GM18507 (cell line): ENCODE measurements at regions not wholly inside any gene's neighbourhood (a gene's known extent, or its start where the extent isn't known, plus 50 kb on each side); places are given as distances from the start of the nearest gene placed in this dataset.
"Not testable (repeated sequence)": the region's sequence is repeated elsewhere in the genome, so short reads cannot be mapped to it uniquely, and the experiment has no call there.

Source experiments
- DNase-seq: peaks from one replicate; pipeline ENCODE4 v3.0.0; 2011; ENCODE audit warnings: low read depth; ENCODE audit not compliant: insufficient read length; ENCODE audit errors: extremely low spot score
- FAIRE-seq: peaks from 2 replicates; lab custom pipeline; 2011; peaks lifted over from hg19 to GRCh38; lab: Jason Lieb, UNC

- DNase-seq (no peak), FAIRE-seq (no peak)
These were observed 580.3 kb upstream of the TMEFF2 start for GRCh38 chr2:192775011-192775410.

DNA sequence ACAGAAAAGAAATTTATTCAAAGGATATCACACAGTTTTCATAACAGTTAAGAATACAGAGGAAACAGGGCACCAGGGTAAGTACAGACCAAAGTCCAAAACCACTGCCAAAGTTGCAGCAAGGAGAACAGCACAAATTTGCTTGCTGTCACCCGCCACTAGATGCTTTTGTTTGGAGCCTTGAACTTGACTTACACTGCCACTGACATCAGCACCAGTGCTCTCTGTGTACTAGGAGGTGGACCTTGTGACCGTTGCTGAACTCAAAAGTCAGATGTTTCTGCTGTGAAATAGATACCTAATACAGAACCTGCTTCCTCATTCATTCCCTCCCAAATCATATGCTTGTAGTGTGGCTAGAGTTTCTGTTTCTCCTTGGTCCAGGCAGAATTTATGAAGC is 578.3 kb upstream of the TMEFF2 start:
- FAIRE-seq (no peak), DNase-seq (no peak)

- FAIRE-seq = no peak
- no peak for DNase-seq
These were observed 555.0 kb upstream of the TMEFF2 start for GRCh38 chr2:192749611-192750200.

DNA sequence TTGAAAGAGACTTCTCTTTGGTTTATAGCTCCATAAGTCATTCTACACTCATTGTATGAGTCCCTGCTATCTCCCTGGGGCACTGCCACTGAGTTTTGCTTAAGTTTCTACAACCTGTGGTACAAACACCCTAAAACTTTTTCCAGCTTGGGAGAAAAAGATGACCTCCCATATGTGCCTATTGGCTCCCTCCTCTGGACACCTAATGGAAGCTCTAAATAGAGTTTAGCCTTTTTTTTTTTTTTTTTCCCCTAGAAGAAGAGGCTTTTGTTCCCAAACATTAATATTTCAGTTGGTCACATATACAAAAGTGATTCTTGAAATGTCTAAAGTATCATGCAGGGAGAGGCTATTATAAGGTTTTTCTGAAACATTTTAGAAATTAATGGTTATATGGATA is 547.2 kb upstream of the TMEFF2 start:
- FAIRE-seq (no peak), DNase-seq (no peak)

- no peak for DNase-seq
- no peak for FAIRE-seq
These were observed 540.7 kb upstream of the TMEFF2 start for GRCh38 chr2:192735447-192735846.

- DNase-seq (no peak), FAIRE-seq (no peak)
These were observed 534.6 kb upstream of the TMEFF2 start for GRCh38 chr2:192729369-192729768.

DNA sequence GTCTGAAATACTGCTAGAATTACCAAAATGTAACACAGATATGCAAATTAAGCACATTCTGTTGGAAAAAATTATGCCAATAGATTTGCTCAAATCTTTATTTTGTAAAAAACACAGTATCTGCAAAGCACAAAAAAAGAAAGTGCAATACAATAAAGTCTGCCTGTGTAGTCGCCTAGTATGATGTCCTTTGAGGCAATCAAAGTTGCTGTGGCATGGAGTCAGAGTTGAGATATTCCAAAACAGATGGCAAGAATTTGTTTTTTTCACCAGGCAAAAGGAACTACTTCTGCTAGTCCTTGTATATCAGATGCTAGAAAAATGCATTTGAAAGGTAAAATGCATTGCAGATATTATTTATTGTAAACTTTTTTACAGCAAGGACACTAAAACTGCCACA is 531.3 kb upstream of the TMEFF2 start:
- DNase-seq (no peak), FAIRE-seq (no peak)

- DNase-seq (no peak), FAIRE-seq (no peak)
These were observed 524.9 kb upstream of the TMEFF2 start for GRCh38 chr2:192719629-192720028.

DNA sequence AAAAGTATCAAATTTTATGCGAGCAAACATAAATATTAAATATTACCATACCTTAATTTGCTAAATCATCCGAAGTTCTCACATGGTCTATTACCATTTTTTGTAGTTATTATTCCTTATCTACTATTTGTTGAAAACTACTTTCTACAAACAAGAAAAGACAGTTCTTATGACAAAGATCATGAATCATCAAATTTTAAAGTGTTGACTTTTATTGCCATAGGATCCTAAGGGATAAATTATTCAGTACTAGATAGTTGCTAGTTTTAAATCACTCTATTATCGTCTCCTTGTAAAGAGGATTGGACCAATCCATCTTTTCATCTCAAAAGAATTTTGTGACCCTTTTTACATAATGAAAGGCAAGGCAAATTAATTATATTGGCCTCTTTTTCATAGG is 523.6 kb upstream of the TMEFF2 start:
- DNase-seq = no peak
- no peak for FAIRE-seq

DNA sequence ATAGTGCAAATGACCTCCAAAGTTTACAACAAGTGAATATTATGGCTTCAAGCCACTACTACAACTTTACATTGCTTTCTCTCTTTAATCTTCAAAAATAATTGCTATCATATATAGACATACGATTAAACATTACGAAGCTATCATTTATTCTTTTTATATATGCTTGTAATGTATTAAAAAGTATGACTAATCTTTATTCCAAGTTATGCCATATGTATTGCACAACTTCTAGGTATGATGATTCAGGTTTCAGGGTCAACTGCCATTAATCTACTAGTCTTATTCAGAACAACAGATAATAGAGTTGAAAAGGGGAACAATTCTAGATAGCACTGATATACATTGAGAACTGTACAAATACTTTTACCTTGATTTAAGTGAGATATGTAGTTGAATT is 506.2 kb upstream of the TMEFF2 start:
- DNase-seq (no peak), FAIRE-seq (no peak)

DNA sequence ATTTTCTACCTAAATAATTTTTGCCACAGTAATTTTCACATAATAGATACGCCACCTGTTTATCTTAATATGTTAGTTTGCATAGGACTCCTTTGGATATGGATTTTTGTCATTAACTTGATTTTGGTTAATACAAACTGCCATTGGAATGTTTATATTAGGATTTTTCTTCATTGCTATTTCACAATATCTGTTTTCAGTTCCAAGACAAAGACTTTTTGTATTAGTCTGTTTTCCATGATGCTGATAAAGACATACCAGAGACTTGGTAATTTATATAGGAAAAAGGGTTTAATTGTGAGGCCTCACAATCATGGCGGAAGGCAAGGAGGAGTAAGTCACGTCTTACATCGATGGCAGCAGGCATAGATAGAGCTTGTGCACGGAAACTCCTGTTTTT is 503.1 kb upstream of the TMEFF2 start:
- FAIRE-seq (no peak), DNase-seq (no peak)

- FAIRE-seq (no peak), DNase-seq (no peak)
These were observed 502.1 kb upstream of the TMEFF2 start for GRCh38 chr2:192696857-192697256.

GRCh38 chr2:192687015-192687414 is 492.3 kb upstream of the TMEFF2 start:
- no peak for FAIRE-seq
- no peak for DNase-seq

- not testable (repeated sequence) for DNase-seq, FAIRE-seq
These were observed 487.8 kb upstream of the TMEFF2 start for GRCh38 chr2:192682511-192682910.

- no peak for FAIRE-seq
- no peak for DNase-seq
These were observed 480.9 kb upstream of the TMEFF2 start for GRCh38 chr2:192675681-192676080.

DNA sequence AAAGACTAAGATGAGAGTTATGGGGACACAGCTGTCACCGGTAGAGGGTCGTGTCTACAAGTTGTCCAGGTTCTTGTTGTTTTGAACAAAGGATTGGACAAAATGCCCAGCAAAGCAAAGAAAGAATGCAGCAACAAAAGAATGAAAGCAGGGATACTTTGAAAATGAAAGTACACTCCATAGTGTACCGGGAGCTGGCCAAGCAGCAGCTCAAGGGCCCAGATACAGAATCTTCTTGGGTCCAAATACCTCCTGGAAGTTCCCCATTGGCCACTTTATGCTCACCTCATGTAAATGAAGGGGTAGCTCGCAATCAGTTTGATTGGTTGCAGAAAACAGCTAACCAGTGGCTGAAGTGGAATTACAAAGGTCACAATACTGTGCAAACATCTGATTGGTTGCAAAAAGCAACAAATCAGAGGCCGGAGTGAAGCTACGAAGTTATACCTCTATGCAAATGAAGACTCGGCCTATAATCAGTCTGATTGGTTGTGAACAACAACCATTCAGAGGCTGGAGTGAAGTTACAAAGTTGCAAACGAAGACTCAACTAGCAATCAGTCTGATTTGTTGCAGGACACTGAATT is 474.9 kb upstream of the TMEFF2 start:
- no peak for FAIRE-seq
- DNase-seq = no peak

- DNase-seq, FAIRE-seq: not testable (repeated sequence)
These were observed 465.8 kb upstream of the TMEFF2 start for GRCh38 chr2:192660555-192660954.

DNA sequence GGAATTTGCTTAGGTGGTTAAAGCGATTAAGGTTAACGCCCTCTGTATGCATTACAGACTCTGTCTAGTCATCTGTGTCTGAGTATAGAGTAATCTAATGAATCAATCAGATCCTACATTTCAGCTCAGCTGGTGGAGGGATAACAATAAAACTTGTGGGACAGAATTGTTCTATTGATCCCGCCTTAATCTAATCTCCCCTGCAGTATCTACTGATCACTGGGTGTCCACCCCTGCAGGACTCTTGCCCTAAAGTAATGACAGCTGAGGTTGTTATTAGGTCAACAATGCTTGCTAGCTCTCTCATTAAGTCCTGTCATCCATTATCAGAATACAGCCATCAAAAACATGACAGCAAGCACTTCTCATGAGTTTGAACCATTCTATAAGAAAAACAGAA is 462.6 kb upstream of the TMEFF2 start:
- no peak for DNase-seq
- no peak for FAIRE-seq

GRCh38 chr2:192655916-192656315 is 461.2 kb upstream of the TMEFF2 start:
- DNase-seq (no peak), FAIRE-seq (no peak)

- no peak for FAIRE-seq
- no peak for DNase-seq
These were observed 451.3 kb upstream of the TMEFF2 start for GRCh38 chr2:192645811-192646598.

GRCh38 chr2:192634557-192634956 is 439.8 kb upstream of the TMEFF2 start:
- DNase-seq (no peak), FAIRE-seq (no peak)
